ENCODE measurements at regions not wholly inside any gene's neighbourhood (a gene's known extent, or its start where the extent isn't known, plus 50 kb on each side); places are given as distances from the start of the nearest gene placed in this dataset.
A peak's percentile ranks its signal among the peaks of the same experiment; 100 is the strongest.

DNA sequence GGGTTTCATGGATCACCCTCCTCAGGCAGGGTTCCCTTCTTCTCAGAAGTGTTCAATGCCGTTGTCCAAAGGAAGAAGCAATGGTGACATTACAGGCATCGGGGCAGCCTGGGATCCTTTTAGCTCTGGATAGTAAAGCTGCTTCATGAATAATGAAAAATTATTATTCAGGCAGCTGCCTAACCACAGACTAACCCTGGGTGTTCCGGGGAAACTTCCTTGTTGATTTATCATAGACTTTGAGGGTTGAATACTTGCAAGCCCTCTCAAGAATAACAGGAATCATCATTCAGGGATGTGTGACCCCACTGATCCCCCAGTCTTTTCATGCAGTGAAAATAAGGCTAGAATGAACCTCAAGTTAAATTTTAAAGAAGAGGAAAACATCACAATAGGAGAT is 419.4 kb downstream of the MEIS1 start:
- no peak overlapping the region for H3K4me3 ChIP-seq
- WGBS, 2 donors, result 42 to 72% methylated on average over 3 of the region's 3 CpGs
- H3K27me3 ChIP-seq, result no peaks in the 10 kb centered on the region
- TF ChIP-seq POLR2A (IDR thresholded peaks at IDR 0.05) (no peak), CTCF (IDR thresholded peaks at IDR 0.05) (no peak)
- H3K9me3 ChIP-seq, result no peaks in the 10 kb centered on the region
- no peaks in the 10 kb centered on the region for H3K36me3 ChIP-seq
- peak overlapping the region; percentile 24 to 85 (median 66) for H3K27ac ChIP-seq
- H3K4me1 ChIP-seq, result peaks cover 0 to 5% (median 5%) of the 10 kb centered on the region in 3 donors
- intact Hi-C loops (cut with DNase I), result no loop called here
- no peak for DNase-seq

GRCh38 chr2:66862885-66863650 is 428.1 kb downstream of the MEIS1 start:
- 50 to 57% methylated on average over 6 of the region's 6 CpGs for WGBS, 2 donors
- no peaks in the 10 kb centered on the region for H3K9me3 ChIP-seq
- no peak overlapping the region for H3K4me3 ChIP-seq
- intact Hi-C loops (cut with DNase I), result no loop called here
- no peaks in the 10 kb centered on the region for H3K27me3 ChIP-seq
- peak overlapping the region in 3 of 4 donors; percentile 21 to 37 (median 25) for H3K27ac ChIP-seq
- no peaks in the 10 kb centered on the region for H3K36me3 ChIP-seq
- TF ChIP-seq CTCF (IDR thresholded peaks at IDR 0.05) (no peak), POLR2A (IDR thresholded peaks at IDR 0.05) (no peak)
- no peak for DNase-seq
- H3K4me1 ChIP-seq, result no peaks in the 10 kb centered on the region

DNA sequence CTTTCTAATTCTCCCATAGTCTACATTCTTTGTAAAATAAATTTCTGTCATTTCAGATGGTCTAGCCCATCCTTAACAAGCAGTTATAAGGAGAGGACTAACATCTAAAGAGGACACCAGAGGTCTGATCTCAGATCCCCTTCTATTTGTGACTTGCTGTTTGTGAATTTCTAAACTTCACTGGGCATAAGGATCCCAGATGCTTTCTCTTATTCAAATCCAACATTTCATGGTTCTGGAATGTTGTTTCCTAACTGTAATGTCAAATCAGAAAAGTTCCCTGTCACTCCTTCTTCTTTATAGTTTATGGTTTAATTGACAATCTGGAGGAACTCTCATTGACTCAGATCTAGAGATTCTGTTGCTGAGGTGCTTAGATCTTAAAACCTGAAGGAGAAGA is 430.2 kb downstream of the MEIS1 start:
- no peaks in the 10 kb centered on the region for H3K36me3 ChIP-seq
- no peak for DNase-seq
- H3K4me1 ChIP-seq, result no peaks in the 10 kb centered on the region
- H3K4me3 ChIP-seq, result no peak overlapping the region
- TF ChIP-seq CTCF (IDR thresholded peaks at IDR 0.05) (no peak), POLR2A (IDR thresholded peaks at IDR 0.05) (no peak)
- no peaks in the 10 kb centered on the region for H3K27me3 ChIP-seq
- no peak overlapping the region for H3K27ac ChIP-seq
- intact Hi-C loops (cut with DNase I), result no loop called here
- no peaks in the 10 kb centered on the region for H3K9me3 ChIP-seq

- DNase-seq, result no peak
- H3K27me3 ChIP-seq, result no peaks in the 10 kb centered on the region
- no peaks in the 10 kb centered on the region for H3K4me1 ChIP-seq
- WGBS, 2 donors, result 51 to 61% methylated on average over 3 of the region's 3 CpGs
- H3K9me3 ChIP-seq, result no peaks in the 10 kb centered on the region
- intact Hi-C loops (cut with DNase I), result no loop called here
- no peaks in the 10 kb centered on the region for H3K36me3 ChIP-seq
- no peak for TF ChIP-seq POLR2A (IDR thresholded peaks at IDR 0.05)
- TF ChIP-seq CTCF (IDR thresholded peaks at IDR 0.05), result no peak
- no peak overlapping the region for H3K4me3 ChIP-seq
- no peak overlapping the region for H3K27ac ChIP-seq
Observed at GRCh38 chr2:66866331-66867062, 431.6 kb downstream of the MEIS1 start.

DNA sequence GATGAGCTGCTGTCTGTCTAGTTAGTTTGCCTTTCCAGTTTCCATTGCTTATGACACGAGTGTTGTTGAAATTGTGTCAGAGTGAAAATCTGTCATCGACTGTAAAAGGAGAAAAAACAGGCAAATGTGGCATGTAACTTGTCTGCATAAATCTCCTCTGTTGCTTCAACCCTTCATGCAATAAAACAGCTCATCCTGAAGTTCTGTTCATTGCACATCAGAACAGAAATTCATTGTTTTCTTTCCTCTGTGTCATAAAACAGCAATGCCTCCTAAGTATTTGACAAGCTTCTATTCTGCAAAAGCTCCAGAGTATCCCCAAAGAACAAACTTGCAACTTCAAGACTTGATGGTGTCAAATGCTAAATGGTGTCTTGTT is 432.1 kb downstream of the MEIS1 start:
- Histone ChIP-seq H3K4me1 (no peaks in the 10 kb centered on the region), H3K9me3 (no peaks in the 10 kb centered on the region), H3K27ac (no peak overlapping the region), H3K36me3 (no peaks in the 10 kb centered on the region), H3K27me3 (no peaks in the 10 kb centered on the region), H3K4me3 (no peak overlapping the region)
- TF ChIP-seq POLR2A (IDR thresholded peaks at IDR 0.05), result no peak
- TF ChIP-seq CTCF (IDR thresholded peaks at IDR 0.05), result no peak
- DNase-seq, result no peak
- 54 to 55% methylated on average over 2 of the region's 2 CpGs for WGBS, 2 donors
- intact Hi-C loops (cut with DNase I), result no loop called here

Data from esophagus squamous epithelium (tissue), 5 donors.